ENCODE measurements at regions not wholly inside any gene's neighbourhood (a gene's known extent, or its start where the extent isn't known, plus 50 kb on each side); places are given as distances from the start of the nearest gene placed in this dataset.

- TF ChIP-seq, protein P1, sequence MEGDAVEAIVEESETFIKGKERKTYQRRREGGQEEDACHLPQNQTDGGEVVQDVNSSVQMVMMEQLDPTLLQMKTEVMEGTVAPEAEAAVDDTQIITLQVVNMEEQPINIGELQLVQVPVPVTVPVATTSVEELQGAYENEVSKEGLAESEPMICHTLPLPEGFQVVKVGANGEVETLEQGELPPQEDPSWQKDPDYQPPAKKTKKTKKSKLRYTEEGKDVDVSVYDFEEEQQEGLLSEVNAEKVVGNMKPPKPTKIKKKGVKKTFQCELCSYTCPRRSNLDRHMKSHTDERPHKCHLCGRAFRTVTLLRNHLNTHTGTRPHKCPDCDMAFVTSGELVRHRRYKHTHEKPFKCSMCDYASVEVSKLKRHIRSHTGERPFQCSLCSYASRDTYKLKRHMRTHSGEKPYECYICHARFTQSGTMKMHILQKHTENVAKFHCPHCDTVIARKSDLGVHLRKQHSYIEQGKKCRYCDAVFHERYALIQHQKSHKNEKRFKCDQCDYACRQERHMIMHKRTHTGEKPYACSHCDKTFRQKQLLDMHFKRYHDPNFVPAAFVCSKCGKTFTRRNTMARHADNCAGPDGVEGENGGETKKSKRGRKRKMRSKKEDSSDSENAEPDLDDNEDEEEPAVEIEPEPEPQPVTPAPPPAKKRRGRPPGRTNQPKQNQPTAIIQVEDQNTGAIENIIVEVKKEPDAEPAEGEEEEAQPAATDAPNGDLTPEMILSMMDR (IDR thresholded peaks at IDR 0.05; ENCODE audit: low read depth, low read length) = no peak
- TF ChIP-seq EZH2phosphoT487 (IDR thresholded peaks at IDR 0.05; ENCODE audit: low read depth) = no peak
Measured at GRCh38 chr2:149872041-149872440, 284.5 kb upstream of the MMADHC start.
